ENCODE measurements at regions not wholly inside any gene's neighbourhood (a gene's known extent, or its start where the extent isn't known, plus 50 kb on each side); places are given as distances from the start of the nearest gene placed in this dataset.

DNA sequence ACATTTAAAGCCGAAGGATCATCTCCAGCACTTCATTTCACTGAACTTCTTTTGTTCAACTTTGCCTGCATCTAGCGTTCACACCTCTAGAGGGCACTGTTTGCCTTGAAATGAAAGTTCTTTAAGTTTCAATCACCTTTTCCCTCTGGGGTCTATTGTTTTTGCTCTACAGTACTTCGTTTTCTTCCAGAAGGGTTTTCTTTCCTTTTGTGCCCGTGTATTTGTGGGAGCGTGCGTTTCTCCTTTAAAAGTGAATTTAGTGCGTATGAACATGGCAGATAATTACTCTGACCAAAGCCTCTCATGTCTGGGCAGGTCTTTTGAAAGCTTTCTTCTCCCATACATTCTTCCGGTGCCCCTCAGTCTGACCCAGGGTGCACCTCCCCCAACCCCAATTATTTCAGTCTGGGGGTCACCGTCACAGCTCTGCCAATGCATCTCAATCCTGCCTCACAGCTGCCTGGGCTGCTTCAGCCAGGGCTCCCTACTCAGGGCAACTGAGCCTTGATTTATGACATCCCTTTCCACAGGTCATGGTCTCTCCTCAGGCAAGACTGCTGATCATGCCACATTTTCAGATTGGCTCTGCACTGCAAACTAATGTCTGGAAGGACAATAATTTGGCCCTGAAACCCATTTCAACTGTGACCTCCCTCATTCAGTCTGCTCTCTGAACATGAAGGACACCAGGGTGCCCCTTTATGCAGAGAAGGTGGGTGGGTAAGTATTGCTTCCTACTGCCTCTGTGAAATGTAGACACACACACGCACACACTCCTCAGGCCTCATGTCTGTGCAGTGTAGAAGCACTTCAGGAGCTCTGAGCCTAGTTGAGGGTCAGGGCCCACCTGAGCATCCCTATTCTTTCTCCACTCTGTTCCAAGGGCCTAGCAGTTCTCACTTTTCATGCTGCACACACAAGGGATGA is 88.6 kb downstream of the NUF2 start:
- TF ChIP-seq, protein P1, sequence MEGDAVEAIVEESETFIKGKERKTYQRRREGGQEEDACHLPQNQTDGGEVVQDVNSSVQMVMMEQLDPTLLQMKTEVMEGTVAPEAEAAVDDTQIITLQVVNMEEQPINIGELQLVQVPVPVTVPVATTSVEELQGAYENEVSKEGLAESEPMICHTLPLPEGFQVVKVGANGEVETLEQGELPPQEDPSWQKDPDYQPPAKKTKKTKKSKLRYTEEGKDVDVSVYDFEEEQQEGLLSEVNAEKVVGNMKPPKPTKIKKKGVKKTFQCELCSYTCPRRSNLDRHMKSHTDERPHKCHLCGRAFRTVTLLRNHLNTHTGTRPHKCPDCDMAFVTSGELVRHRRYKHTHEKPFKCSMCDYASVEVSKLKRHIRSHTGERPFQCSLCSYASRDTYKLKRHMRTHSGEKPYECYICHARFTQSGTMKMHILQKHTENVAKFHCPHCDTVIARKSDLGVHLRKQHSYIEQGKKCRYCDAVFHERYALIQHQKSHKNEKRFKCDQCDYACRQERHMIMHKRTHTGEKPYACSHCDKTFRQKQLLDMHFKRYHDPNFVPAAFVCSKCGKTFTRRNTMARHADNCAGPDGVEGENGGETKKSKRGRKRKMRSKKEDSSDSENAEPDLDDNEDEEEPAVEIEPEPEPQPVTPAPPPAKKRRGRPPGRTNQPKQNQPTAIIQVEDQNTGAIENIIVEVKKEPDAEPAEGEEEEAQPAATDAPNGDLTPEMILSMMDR (IDR thresholded peaks at IDR 0.05) = no peak
- TF ChIP-seq POLR2A (IDR thresholded peaks at IDR 0.05) = no peak
